ENCODE measurements at regions not wholly inside any gene's neighbourhood (a gene's known extent, or its start where the extent isn't known, plus 50 kb on each side); places are given as distances from the start of the nearest gene placed in this dataset.

GRCh38 chr9:36765077-36765390 is 192.3 kb downstream of the MELK start:
- TF ChIP-seq CTCF (IDR thresholded peaks at IDR 0.05) (no peak), EZH2 (IDR thresholded peaks at IDR 0.05) (no peak), EZH2phosphoT487 (IDR thresholded peaks at IDR 0.05) (no peak)

Measured in neural progenitor cell (in vitro differentiated cells).